ENCODE measurements at regions not wholly inside any gene's neighbourhood (a gene's known extent, or its start where the extent isn't known, plus 50 kb on each side); places are given as distances from the start of the nearest gene placed in this dataset.

DNA sequence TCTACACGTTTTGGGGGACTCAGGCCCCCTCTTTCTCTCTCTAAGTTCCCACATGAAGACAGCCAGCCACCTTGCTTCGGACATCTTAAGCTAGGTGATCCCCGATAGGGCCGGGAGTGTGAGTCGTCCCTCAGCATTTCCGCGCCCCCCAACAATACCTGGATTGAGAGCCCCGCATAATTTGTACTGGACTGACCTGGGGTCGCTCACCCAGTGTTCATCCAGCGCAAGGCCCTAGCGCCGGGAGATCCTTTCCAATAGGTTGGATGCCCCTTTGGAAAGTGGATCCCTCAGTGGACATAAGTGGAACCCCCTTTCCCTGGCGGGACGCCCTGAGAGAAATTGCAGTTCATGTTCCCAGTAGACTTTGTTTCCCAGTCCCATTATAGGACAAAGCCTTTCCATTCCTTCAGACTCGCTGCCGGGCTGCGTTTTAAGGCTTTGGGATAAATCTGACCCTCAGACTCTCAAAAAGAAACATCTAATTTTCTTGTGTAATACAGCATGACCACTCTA is 77.8 kb upstream of the KCNH7 start:
- Mint-ChIP-seq H3K9me3 (peaks cover 28% of the 10 kb centered on the region), H3K4me1 (ENCODE audit: low read depth) (no peaks in the 10 kb centered on the region), H3K27me3 (ENCODE audit: insufficient read depth) (peaks cover 3% of the 10 kb centered on the region), H3K36me3 (ENCODE audit: low read depth) (no peaks in the 10 kb centered on the region), H3K27ac (no peak overlapping the region), H3K4me3 (no peak overlapping the region)
- no peak for DNase-seq
- TF ChIP-seq, protein P1, sequence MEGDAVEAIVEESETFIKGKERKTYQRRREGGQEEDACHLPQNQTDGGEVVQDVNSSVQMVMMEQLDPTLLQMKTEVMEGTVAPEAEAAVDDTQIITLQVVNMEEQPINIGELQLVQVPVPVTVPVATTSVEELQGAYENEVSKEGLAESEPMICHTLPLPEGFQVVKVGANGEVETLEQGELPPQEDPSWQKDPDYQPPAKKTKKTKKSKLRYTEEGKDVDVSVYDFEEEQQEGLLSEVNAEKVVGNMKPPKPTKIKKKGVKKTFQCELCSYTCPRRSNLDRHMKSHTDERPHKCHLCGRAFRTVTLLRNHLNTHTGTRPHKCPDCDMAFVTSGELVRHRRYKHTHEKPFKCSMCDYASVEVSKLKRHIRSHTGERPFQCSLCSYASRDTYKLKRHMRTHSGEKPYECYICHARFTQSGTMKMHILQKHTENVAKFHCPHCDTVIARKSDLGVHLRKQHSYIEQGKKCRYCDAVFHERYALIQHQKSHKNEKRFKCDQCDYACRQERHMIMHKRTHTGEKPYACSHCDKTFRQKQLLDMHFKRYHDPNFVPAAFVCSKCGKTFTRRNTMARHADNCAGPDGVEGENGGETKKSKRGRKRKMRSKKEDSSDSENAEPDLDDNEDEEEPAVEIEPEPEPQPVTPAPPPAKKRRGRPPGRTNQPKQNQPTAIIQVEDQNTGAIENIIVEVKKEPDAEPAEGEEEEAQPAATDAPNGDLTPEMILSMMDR (IDR thresholded peaks at IDR 0.05), result no peak

DNA sequence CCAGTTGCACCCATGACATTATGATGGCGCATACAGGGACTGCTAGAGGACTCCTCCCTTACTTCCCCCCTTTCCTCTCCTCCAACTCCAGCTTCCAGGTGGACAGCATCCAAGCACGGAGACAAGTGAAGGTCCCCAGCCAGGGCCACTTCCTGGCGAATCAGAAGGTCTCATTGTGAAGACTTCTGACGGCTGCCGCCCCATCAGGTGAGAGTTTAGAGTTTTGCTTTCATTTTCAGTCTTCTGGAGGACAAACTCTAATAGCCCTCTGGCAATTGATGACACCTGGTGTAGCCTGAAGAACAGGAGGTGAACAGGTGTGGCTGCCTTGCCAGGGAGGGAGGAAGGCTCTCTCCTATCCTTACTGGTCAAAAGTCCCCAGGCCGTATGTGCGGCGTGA is 77.3 kb upstream of the KCNH7 start:
- no peaks in the 10 kb centered on the region for H3K36me3 Mint-ChIP-seq (ENCODE audit: low read depth)
- H3K27me3 Mint-ChIP-seq (ENCODE audit: insufficient read depth), result peaks cover 2% of the 10 kb centered on the region
- DNase-seq, result no peak
- H3K4me3 Mint-ChIP-seq, result no peak overlapping the region
- TF ChIP-seq, protein P1 (IDR thresholded peaks at IDR 0.05), result no peak
- H3K9me3 Mint-ChIP-seq, result peaks cover 30% of the 10 kb centered on the region
- H3K27ac Mint-ChIP-seq, result no peak overlapping the region
- H3K4me1 Mint-ChIP-seq (ENCODE audit: low read depth), result no peaks in the 10 kb centered on the region

DNA sequence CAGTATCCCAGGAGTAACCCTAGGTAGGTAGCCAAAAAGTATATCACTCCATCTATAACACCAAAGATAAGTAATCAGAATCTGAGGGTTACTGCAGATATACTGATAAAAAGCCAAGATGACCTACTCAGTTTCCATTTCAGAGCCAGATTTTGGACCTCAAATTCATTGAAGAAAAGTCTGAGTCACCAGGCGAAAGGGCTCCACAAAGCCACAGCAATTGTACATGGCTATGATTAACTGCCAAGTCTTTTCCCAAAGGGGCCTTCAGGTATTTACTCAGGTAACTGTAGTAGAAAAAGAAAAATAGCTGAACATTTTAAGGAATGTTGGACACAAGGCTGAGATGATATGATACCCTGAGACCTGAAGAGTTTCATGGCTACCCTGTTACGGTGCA is 75.6 kb upstream of the KCNH7 start:
- Mint-ChIP-seq H3K27me3 (ENCODE audit: insufficient read depth) (peaks cover 2% of the 10 kb centered on the region), H3K9me3 (peaks cover 34% of the 10 kb centered on the region), H3K4me1 (ENCODE audit: low read depth) (no peaks in the 10 kb centered on the region), H3K4me3 (no peak overlapping the region), H3K27ac (no peak overlapping the region), H3K36me3 (ENCODE audit: low read depth) (no peaks in the 10 kb centered on the region)
- TF ChIP-seq, protein P1 (IDR thresholded peaks at IDR 0.05), result no peak
- DNase-seq, result no peak

DNA sequence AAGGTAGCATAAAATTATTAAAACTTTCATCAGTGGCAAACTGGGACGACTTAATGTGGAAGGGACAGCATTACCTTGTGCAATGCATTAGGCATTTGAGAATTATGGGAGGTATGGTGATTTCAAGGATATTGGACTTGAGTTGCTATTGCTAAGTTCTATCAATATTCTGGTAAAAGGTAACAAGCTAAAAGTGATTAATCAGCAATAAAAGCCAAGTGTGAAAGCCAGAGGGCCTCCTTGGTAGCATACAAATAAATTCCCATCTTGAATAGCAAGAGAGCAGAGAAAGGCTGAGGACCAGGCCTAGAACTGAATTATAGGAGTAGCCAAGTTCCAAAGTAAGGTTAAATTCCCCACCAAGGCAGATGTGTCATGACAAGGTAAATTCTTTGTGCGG is 74.2 kb upstream of the KCNH7 start:
- Mint-ChIP-seq H3K9me3 (peaks cover 34% of the 10 kb centered on the region), H3K4me1 (ENCODE audit: low read depth) (no peaks in the 10 kb centered on the region), H3K36me3 (ENCODE audit: low read depth) (no peaks in the 10 kb centered on the region), H3K27ac (no peak overlapping the region), H3K27me3 (ENCODE audit: insufficient read depth) (peaks cover 2% of the 10 kb centered on the region), H3K4me3 (no peak overlapping the region)
- TF ChIP-seq, protein P1 (IDR thresholded peaks at IDR 0.05), result no peak
- DNase-seq, result no peak

DNA sequence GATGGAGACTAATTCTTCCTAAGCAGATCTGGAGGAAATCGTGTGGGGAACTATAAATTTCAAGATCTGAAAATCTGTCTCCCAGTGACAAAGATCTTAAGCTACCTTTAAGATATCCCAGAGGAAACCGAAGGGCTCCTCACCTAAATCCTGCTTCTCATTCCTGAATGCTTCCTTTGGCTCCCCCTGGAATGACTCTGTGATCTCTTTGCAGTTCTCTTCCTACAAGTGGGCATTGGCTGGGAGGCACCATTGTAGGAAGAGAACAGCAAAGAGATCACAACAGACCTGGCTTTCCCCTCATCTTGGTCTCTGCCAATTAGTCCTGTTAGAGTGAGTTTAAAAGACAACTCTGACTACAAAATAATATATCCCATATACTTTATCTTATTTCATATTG is 70.0 kb upstream of the KCNH7 start:
- Mint-ChIP-seq H3K4me1 (ENCODE audit: low read depth) (no peaks in the 10 kb centered on the region), H3K9me3 (peaks cover 23% of the 10 kb centered on the region), H3K27me3 (ENCODE audit: insufficient read depth) (no peaks in the 10 kb centered on the region; the same call in 1 of the 2 replicates), H3K27ac (no peak overlapping the region), H3K36me3 (ENCODE audit: low read depth) (no peaks in the 10 kb centered on the region), H3K4me3 (no peak overlapping the region)
- TF ChIP-seq, protein P1 (IDR thresholded peaks at IDR 0.05), result no peak
- no peak for DNase-seq

All from HFFc6 (cell line).